WERI-Rb-1 (cell line): ENCODE measurements at regions not wholly inside any gene's neighbourhood (a gene's known extent, or its start where the extent isn't known, plus 50 kb on each side); places are given as distances from the start of the nearest gene placed in this dataset.
A peak's percentile ranks its signal among the peaks of the same experiment; 100 is the strongest.

ENCODE experiments used
- DNase-seq: peaks from one replicate; pipeline ENCODE4 v3.0.0-alpha.2; 2020
- H3K27ac ChIP-seq: fragments of 250-450 bp; sonication (Bioruptor Pico); 2 replicates; pipeline ENCODE4 v1.5.1; 2020; ENCODE audit warnings: mild to moderate bottlenecking, moderate library complexity
- H3K27me3 ChIP-seq: fragments of 250-450 bp; sonication (Bioruptor Pico); 2 replicates; pipeline ENCODE4 v1.5.1; 2021; ENCODE audit warnings: mild to moderate bottlenecking, low read depth, moderate library complexity; ENCODE audit not compliant: insufficient read depth, severe bottlenecking
- H3K36me3 ChIP-seq: fragments of 250-450 bp; sonication (Bioruptor Pico); 2 replicates; pipeline ENCODE4 v1.5.1; 2020; ENCODE audit warnings: mild to moderate bottlenecking, moderate library complexity
- H3K4me3 ChIP-seq: 2 replicates; pipeline ENCODE4 v1.5.1; 2011; ENCODE audit warnings: low read depth, mild to moderate bottlenecking, control low read depth, low read length
- H3K9me3 ChIP-seq: fragments of 250-450 bp; sonication (Bioruptor Pico); 2 replicates; pipeline ENCODE4 v1.5.1; 2021; ENCODE audit warnings: mild to moderate bottlenecking, moderate library complexity; ENCODE audit not compliant: severe bottlenecking
- CTCF ChIP-seq: IDR thresholded peaks from 2 replicates; pipeline ENCODE4 v1.5.1; 2011; ENCODE audit warnings: low read depth, mild to moderate bottlenecking, control low read depth, inconsistent platforms, low read length

GRCh38 chr2:71938108-71938507 lies 209.6 kb downstream of the CYP26B1 start:
- no peak for DNase-seq
- Histone ChIP-seq H3K27ac (no peak overlapping the region), H3K36me3 (no peaks in the 10 kb centered on the region), H3K9me3 (peaks cover 3% of the 10 kb centered on the region), H3K27me3 (no peaks in the 10 kb centered on the region), H3K4me3 (no peak overlapping the region)
- no peak for TF ChIP-seq CTCF

GRCh38 chr2:71937396-71937795 lies 210.3 kb downstream of the CYP26B1 start:
- Histone ChIP-seq H3K36me3 (no peaks in the 10 kb centered on the region), H3K27ac (no peak overlapping the region), H3K9me3 (peaks cover 3% of the 10 kb centered on the region), H3K4me3 (no peak overlapping the region), H3K27me3 (no peaks in the 10 kb centered on the region)
- no peak for TF ChIP-seq CTCF
- DNase-seq, result no peak

- Histone ChIP-seq H3K27ac (no peak overlapping the region), H3K36me3 (no peaks in the 10 kb centered on the region), H3K27me3 (no peaks in the 10 kb centered on the region), H3K9me3 (peaks cover 2% of the 10 kb centered on the region), H3K4me3 (no peak overlapping the region)
- no peak for DNase-seq
- no peak for TF ChIP-seq CTCF
Measured at GRCh38 chr2:71936076-71937030, 211.3 kb downstream of the CYP26B1 start.

GRCh38 chr2:71935262-71935848 lies 212.3 kb downstream of the CYP26B1 start:
- H3K36me3 ChIP-seq, result no peaks in the 10 kb centered on the region
- TF ChIP-seq CTCF, result no peak
- DNase-seq, result peak; percentile 3
- no peak overlapping the region for H3K27ac ChIP-seq
- H3K27me3 ChIP-seq, result no peaks in the 10 kb centered on the region
- H3K4me3 ChIP-seq, result no peak overlapping the region
- peaks cover 3% of the 10 kb centered on the region for H3K9me3 ChIP-seq

- H3K36me3 ChIP-seq, result no peaks in the 10 kb centered on the region
- no peak for TF ChIP-seq CTCF
- DNase-seq, result peak; percentile 8
- H3K4me3 ChIP-seq, result no peak overlapping the region
- peaks cover 3% of the 10 kb centered on the region for H3K9me3 ChIP-seq
- H3K27me3 ChIP-seq, result no peaks in the 10 kb centered on the region
- no peak overlapping the region for H3K27ac ChIP-seq
Measured at GRCh38 chr2:71934595-71935261, 212.9 kb downstream of the CYP26B1 start.
